ENCODE measurements at regions not wholly inside any gene's neighbourhood (a gene's known extent, or its start where the extent isn't known, plus 50 kb on each side); places are given as distances from the start of the nearest gene placed in this dataset.
"Not testable (repeated sequence)": the region's sequence is repeated elsewhere in the genome, so short reads cannot be mapped to it uniquely, and the experiment has no call there.

DNA sequence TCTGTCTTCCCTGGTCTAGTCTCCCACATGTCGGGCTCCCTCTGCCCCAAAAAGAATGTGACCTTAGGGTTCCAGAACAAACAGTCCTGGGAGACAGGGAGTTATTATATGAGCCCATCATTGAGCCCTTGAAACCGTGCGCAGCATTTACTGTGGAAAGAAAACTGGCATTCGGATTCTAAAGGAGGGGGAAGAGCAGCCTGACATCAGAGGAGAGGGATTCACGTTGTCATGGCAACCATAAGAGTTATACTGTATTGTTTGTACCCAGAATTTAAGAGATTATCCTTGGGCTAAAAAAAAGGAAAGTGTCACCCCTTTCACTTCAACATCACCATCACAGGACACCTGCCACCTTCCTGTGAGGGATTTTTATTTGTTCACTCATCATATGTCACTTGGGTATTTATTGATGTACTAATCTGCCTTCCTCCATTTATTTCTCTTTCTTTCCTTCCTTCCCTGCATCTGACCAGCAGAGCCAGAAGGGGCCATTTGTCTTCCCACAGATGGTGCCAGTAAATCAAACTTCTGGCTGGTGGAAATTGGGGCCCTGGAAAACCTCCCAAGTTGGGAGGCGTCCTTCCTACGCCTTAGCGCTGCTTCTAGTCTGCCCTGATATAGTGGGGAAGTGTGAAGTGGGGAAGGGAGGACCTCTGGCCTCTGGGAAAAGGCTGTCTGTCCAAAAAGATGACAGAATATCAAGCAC lies 64.9 kb upstream of the FRMPD3 start:
- TF ChIP-seq CTCF (IDR thresholded peaks at IDR 0.05) = no peak
- Histone ChIP-seq H3K27ac (no peak overlapping the region), H3K4me3 (no peak overlapping the region), H3K9me3 (no peaks in the 10 kb centered on the region), H3K27me3 (ENCODE audit: insufficient read depth in 3 of 3, low read length in 2 of 3) (peaks cover 0 to 68% (median 0%) of the 10 kb centered on the region in 3 donors), H3K36me3 (ENCODE audit: insufficient read depth in 1 of 2, low read depth in 1 of 2) (no peaks in the 10 kb centered on the region), H3K4me1 (no peaks in the 10 kb centered on the region)
- intact Hi-C loops (cut with DNase I) = no loop called here
- ATAC-seq (no peak), DNase-seq (no peak)
- 26 to 44% (median 30%) methylated on average over 8 of the region's 8 CpGs for WGBS, 3 donors

DNA sequence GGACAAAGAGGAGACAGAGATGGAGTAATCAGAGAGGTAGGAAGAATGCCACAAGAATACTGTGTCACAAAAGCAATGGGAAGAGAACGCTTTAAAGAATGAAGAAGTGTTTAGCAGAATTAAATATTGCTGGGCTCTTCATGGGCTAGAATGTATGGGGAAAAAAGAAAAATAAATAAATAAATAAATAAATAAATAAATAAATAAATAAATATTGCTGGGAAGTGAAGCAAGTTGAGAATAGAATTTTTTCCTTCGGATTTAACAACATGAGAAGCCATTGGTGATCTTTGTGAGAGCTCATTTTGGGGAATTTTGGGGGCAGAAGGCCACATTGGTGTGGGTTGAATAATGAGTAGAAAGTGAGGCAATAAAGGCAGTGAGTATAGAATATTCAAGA lies 59.7 kb upstream of the FRMPD3 start:
- peaks cover 0 to 35% (median 0%) of the 10 kb centered on the region in 3 donors for H3K27me3 ChIP-seq (ENCODE audit: insufficient read depth in 3 of 3, low read length in 2 of 3)
- no peak for TF ChIP-seq CTCF (IDR thresholded peaks at IDR 0.05)
- H3K4me1 ChIP-seq = no peaks in the 10 kb centered on the region
- 74 to 90% (median 84%) methylated on average over 2 of the region's 2 CpGs for WGBS, 3 donors
- no peak overlapping the region for H3K4me3 ChIP-seq
- H3K36me3 ChIP-seq (ENCODE audit: insufficient read depth in 1 of 2, low read depth in 1 of 2) = no peaks in the 10 kb centered on the region
- H3K27ac ChIP-seq = no peak overlapping the region
- H3K9me3 ChIP-seq = peaks cover 8% of the 10 kb centered on the region
- DNase-seq = no peak
- intact Hi-C loops (cut with DNase I) = no loop called here
- no peak for ATAC-seq

DNA sequence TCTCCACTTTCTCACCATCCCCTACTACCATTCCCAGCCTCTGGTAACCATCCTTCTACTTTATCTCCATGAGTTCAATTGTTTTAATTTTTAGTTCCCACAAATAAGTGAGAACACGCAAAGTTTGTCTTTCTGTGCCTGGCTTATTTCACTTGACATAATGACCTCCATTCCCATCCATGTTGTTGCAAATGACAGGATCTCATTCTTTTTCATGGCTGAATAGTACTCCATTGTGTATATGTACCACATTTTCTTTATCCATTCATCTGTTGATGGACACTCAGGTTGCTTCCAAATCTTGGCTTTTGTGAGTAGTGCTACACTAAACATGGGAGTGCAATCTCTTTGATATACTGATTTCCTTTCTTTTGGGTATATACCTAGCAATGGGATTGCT lies 55.8 kb upstream of the FRMPD3 start:
- intact Hi-C loops (cut with DNase I); ATAC-seq; H3K9me3 ChIP-seq; H3K4me3 ChIP-seq; H3K36me3 ChIP-seq (ENCODE audit: insufficient read depth in 1 of 2, low read depth in 1 of 2); H3K27ac ChIP-seq; DNase-seq; H3K4me1 ChIP-seq: not testable (repeated sequence)
- 86 to 100% (median 94%) methylated on average over 1 of the region's 1 CpG for WGBS, 3 donors
- peaks cover 0 to 12% (median 0%) of the 10 kb centered on the region in 3 donors for H3K27me3 ChIP-seq (ENCODE audit: insufficient read depth in 3 of 3, low read length in 2 of 3)

- Histone ChIP-seq H3K9me3 (peaks cover 9% of the 10 kb centered on the region), H3K36me3 (ENCODE audit: insufficient read depth in 1 of 2, low read depth in 1 of 2) (no peaks in the 10 kb centered on the region), H3K27ac (no peak overlapping the region), H3K27me3 (ENCODE audit: insufficient read depth in 3 of 3, low read length in 2 of 3) (peaks cover 0 to 4% (median 0%) of the 10 kb centered on the region in 3 donors), H3K4me1 (no peaks in the 10 kb centered on the region), H3K4me3 (no peak overlapping the region)
- WGBS, 3 donors = 22 to 47% (median 31%) methylated on average over 1 of the region's 1 CpG
- intact Hi-C loops (cut with DNase I) = no loop called here
- DNase-seq (no peak), ATAC-seq (no peak)
- no peak for TF ChIP-seq CTCF (IDR thresholded peaks at IDR 0.05)
Measured at GRCh38 chrX:107396235-107396634, 53.2 kb upstream of the FRMPD3 start.

DNA sequence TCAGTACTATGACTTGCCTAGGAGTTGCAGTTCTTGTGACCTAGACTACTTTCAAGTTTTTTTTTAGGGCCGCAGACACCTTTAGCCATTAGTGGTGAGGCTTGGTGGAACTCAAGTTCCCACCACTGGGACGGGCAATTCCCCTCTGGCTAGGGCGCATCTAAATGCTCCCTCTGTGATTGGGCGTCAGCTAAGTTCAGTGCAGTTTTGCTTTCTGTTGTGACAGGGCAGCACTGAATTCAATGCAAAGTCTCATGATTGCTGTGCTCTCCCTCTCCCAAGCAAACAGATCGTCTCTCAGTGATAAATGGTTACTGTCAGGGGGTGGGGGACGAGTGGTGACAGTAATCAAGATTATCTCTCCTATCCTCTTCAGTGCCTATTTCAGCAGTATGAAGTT lies 52.7 kb upstream of the FRMPD3 start:
- Histone ChIP-seq H3K36me3 (ENCODE audit: insufficient read depth in 1 of 2, low read depth in 1 of 2) (no peaks in the 10 kb centered on the region), H3K27me3 (ENCODE audit: insufficient read depth in 3 of 3, low read length in 2 of 3) (peaks cover 0 to 4% (median 0%) of the 10 kb centered on the region in 3 donors), H3K9me3 (peaks cover 9% of the 10 kb centered on the region), H3K4me1 (no peaks in the 10 kb centered on the region), H3K27ac (no peak overlapping the region), H3K4me3 (no peak overlapping the region)
- intact Hi-C loops (cut with DNase I) = no loop called here
- WGBS, 3 donors = 54 to 61% (median 57%) methylated on average over 6 of the region's 6 CpGs
- no peak for TF ChIP-seq CTCF (IDR thresholded peaks at IDR 0.05)
- ATAC-seq (no peak), DNase-seq (no peak)
